Common myeloid progenitor, CD34-positive (primary cell): ENCODE measurements at regions not wholly inside any gene's neighbourhood (a gene's known extent, or its start where the extent isn't known, plus 50 kb on each side); places are given as distances from the start of the nearest gene placed in this dataset.

Experiments
- CTCF ChIA-PET: fragments of 350-600 bp; sonication (Branson Sonifier 250); formaldehyde crosslinking; loops from one replicate; lab custom pipeline; 2021; ENCODE audit warnings: antibody characterized with exemption; lab: Charles Lee
- POLR2A ChIA-PET: fragments of 350-600 bp; sonication (Branson Sonifier 250); formaldehyde crosslinking; loops from one replicate; lab custom pipeline; 2021; ENCODE audit warnings: antibody characterized with exemption; lab: Charles Lee
- DNase-seq, 3 donors: peaks; one replicate each; pipeline versions ENCODE4 v3.0.0 to v3.0.0-alpha.2; 2013
- H3K27ac ChIP-seq, 2 experiments: 1 replicate in 1 of 2; 2 replicates in 1 of 2; pipeline ENCODE4 v1.7.0; 2013; ENCODE audit warnings: inconsistent platforms in 2 of 2, low read length in 2 of 2, mild to moderate bottlenecking in 2 of 2, low read depth in 1 of 2, moderate library complexity in 1 of 2; ENCODE audit not compliant: severe bottlenecking in 2 of 2, insufficient read depth in 1 of 2, poor library complexity in 1 of 2
- H3K27me3 ChIP-seq, 5 experiments: replicated peaks in 2 of 5; 1 replicate in 3 of 5; 2 replicates in 2 of 5; pipeline versions ENCODE4 v1.6.1 to v1.7.0; 2013; ENCODE audit warnings: low read length in 4 of 5, mild to moderate bottlenecking in 2 of 5, moderate library complexity in 2 of 5, inconsistent platforms in 1 of 5; ENCODE audit not compliant: insufficient read depth in 5 of 5, control insufficient read depth in 4 of 5
- H3K36me3 ChIP-seq, 4 experiments: 1 replicate in 2 of 4; 2 replicates in 2 of 4; pipeline versions ENCODE4 v1.6.1 to v1.7.0; 2013; ENCODE audit warnings: low read length in 3 of 4, control low read depth in 1 of 4, mild to moderate bottlenecking in 1 of 4; ENCODE audit not compliant: control insufficient read depth in 4 of 4, insufficient read depth in 4 of 4
- H3K4me1 ChIP-seq, 4 experiments: 1 replicate in 3 of 4; 2 replicates in 1 of 4; pipeline versions ENCODE4 v1.6.1 to v1.7.1; 2013; ENCODE audit warnings: low read length in 3 of 4, mild to moderate bottlenecking in 3 of 4, control low read depth in 1 of 4, inconsistent platforms in 1 of 4, moderate library complexity in 1 of 4; ENCODE audit not compliant: control insufficient read depth in 4 of 4, insufficient read depth in 4 of 4; ENCODE audit errors: control extremely low read depth in 1 of 4
- H3K4me3 ChIP-seq, 7 experiments: 1 replicate in 4 of 7; 2 replicates in 3 of 7; pipeline versions ENCODE4 v1.5.1 to v1.7.0; 2013; ENCODE audit warnings: mild to moderate bottlenecking in 7 of 7, low read length in 6 of 7, moderate library complexity in 6 of 7, inconsistent platforms in 2 of 7, low read depth in 2 of 7, control low read depth in 1 of 7; ENCODE audit not compliant: insufficient read depth in 4 of 7, control insufficient read depth in 1 of 7; ENCODE audit errors: extremely low read depth in 1 of 7
- H3K9me3 ChIP-seq, 5 experiments: 1 replicate in 4 of 5; 2 replicates in 1 of 5; pipeline versions ENCODE4 v1.6.1 to v1.7.1; 2013; ENCODE audit warnings: low read length in 4 of 5, mild to moderate bottlenecking in 2 of 5, inconsistent platforms in 1 of 5, low read depth in 1 of 5, moderate library complexity in 1 of 5; ENCODE audit not compliant: control insufficient read depth in 4 of 5, insufficient read depth in 2 of 5; ENCODE audit errors: control extremely low read depth in 1 of 5
- WGBS: methylation state at CpG from one replicate; pipeline ENCODE4 v1.1.5; 2013; ENCODE audit not compliant: insufficient coverage; 5-methylcytosine and 5-hydroxymethylcytosine counted together

DNA sequence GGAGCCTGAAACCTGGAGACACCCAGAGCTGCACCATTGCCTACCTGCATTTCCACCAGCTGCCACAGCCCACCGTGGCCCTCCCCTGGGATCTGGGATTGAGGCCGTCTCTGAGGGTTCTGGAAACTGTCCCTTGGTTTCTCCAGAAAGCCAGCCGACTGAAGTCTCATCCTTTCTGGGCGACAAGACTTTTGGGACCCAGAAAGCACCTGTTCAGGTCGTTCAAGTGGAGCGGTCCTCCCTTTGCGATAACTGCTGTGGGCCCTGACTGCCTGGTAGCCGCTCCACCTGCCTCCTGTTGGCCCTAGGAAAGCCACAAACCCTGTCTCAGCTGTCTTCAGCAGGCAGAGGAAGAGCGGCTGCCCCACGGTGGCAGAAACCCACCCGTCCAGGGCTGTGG is 346.0 kb upstream of the MKI67 start:
- Histone ChIP-seq H3K27me3 (peaks cover 0 to 8% (median 0%) of the 10 kb centered on the region in 5 experiments), H3K36me3 (no peaks in the 10 kb centered on the region), H3K27ac (no peak overlapping the region), H3K4me3 (no peak overlapping the region), H3K4me1 (no peaks in the 10 kb centered on the region), H3K9me3 (no peaks in the 10 kb centered on the region)
- CTCF ChIA-PET, result no interaction called here
- DNase-seq, result no peak
- POLR2A ChIA-PET, result no interaction called here
- 92% methylated on average over 9 of the region's 11 CpGs for WGBS

DNA sequence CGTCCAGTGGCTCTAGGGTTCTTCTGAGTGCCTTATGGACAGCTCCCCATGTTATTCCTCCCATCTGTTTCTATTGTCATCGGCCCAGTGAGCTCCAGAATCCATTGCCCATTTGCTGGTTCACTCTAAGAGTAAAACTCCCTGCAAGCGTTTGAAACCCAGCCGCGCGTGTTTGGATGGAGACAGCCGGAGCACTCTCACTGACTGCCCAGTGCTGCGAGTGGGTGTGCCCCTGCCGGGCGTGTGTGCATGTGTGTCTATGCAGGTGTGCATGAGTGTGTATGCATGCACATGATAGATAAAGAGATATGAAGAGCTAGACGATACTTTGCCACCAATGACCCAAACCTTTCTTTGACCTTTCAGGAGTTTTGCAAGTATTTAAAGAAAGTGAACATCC is 347.2 kb upstream of the MKI67 start:
- Histone ChIP-seq H3K9me3 (no peaks in the 10 kb centered on the region), H3K36me3 (no peaks in the 10 kb centered on the region), H3K27me3 (peaks cover 0 to 11% (median 0%) of the 10 kb centered on the region in 5 experiments), H3K4me1 (no peaks in the 10 kb centered on the region), H3K4me3 (no peak overlapping the region), H3K27ac (no peak overlapping the region)
- 79% methylated on average over 10 of the region's 11 CpGs for WGBS
- no peak for DNase-seq
- ChIA-PET POLR2A (no interaction called here), CTCF (no interaction called here)

DNA sequence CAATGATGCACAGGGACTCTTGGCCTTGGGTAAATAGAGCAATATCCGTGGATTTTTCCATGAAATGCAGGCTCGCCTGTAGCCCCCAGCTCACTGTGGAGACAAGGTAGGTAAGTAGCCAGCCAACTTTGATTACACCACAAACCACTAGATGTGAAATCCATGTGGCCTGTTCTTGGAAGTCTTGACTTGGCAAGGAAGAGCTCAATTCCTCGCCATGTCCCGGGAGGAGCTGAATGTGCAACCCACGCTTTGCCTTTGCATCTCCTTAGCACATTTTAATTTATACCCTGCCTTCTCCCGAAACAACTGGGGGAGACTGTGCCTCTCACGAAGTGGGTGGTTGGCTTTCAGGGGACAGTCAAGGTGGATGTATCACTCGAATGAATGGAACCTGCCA is 347.7 kb upstream of the MKI67 start:
- no peak overlapping the region for H3K4me3 ChIP-seq
- no peaks in the 10 kb centered on the region for H3K9me3 ChIP-seq
- POLR2A ChIA-PET, result no interaction called here
- CTCF ChIA-PET, result no interaction called here
- DNase-seq, result no peak
- no peaks in the 10 kb centered on the region for H3K36me3 ChIP-seq
- H3K27me3 ChIP-seq, result peaks cover 0 to 16% (median 2%) of the 10 kb centered on the region in 5 experiments
- H3K4me1 ChIP-seq, result no peaks in the 10 kb centered on the region
- 92% methylated on average over 8 of the region's 8 CpGs for WGBS
- H3K27ac ChIP-seq, result no peak overlapping the region

DNA sequence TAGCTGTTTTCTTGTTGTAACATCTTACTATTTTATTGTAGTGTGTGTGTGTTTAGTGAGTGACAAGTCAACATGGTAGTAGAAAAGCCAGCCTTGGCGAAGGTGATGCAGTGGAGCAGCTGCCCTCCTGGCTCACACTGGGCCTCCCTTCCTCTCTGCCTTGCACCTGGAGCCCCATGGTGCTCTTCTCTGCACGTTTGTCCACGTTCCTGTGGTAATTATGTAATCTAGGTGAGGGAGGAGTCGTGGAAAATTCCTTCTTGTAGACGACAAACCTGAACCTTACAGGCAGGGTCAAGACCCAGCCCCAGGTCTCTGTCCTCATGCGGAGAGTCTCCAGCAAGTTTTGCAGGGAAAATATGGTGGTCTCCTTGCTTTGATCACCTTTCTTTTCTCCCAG is 348.3 kb upstream of the MKI67 start:
- Histone ChIP-seq H3K4me1 (no peaks in the 10 kb centered on the region), H3K9me3 (no peaks in the 10 kb centered on the region), H3K4me3 (no peak overlapping the region), H3K27me3 (peaks cover 0 to 20% (median 2%) of the 10 kb centered on the region in 5 experiments), H3K36me3 (no peaks in the 10 kb centered on the region), H3K27ac (no peak overlapping the region)
- ChIA-PET CTCF (no interaction called here), POLR2A (no interaction called here)
- WGBS, result 87% methylated on average over 6 of the region's 6 CpGs
- DNase-seq, result no peak

DNA sequence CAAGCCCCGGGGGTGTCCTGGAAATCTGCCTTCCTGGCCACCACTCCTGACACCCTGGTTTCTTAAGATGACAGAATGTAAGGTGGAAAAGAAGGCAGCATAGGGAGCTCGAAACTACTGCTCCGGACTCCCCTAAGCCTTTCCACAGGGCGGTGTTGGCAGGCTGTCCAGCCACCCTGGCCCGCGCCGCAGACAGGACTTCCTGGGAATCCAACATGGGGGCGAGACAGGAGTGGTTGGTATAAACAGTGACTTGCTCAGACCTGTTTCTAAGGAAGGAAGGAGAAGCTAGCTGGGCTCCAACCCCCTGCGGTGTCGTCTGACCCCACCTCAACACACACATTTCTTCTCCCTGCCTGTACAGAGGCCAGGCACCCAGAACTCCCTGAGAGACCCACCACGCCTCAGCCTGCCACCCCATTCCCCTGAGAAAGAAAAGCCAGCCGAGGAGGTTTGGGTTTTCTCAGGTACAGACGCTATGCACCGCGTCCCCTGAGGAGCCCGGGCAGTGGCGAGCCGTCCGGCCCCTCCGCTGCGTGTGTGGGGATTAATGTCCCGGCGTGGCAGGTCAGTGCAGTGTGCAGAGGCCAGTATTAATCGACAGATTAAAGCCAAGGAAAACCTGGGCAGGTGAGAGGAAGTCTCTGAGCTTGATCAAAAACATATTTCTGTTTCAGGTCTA is 349.6 kb upstream of the MKI67 start:
- H3K4me3 ChIP-seq, result no peak overlapping the region
- WGBS, result 95% methylated on average over 19 of the region's 24 CpGs
- H3K9me3 ChIP-seq, result no peaks in the 10 kb centered on the region
- ChIA-PET CTCF (no interaction called here), POLR2A (no interaction called here)
- no peak for DNase-seq
- H3K4me1 ChIP-seq, result no peaks in the 10 kb centered on the region
- peaks cover 0 to 29% (median 2%) of the 10 kb centered on the region in 5 experiments for H3K27me3 ChIP-seq
- no peak overlapping the region for H3K27ac ChIP-seq
- H3K36me3 ChIP-seq, result no peaks in the 10 kb centered on the region

DNA sequence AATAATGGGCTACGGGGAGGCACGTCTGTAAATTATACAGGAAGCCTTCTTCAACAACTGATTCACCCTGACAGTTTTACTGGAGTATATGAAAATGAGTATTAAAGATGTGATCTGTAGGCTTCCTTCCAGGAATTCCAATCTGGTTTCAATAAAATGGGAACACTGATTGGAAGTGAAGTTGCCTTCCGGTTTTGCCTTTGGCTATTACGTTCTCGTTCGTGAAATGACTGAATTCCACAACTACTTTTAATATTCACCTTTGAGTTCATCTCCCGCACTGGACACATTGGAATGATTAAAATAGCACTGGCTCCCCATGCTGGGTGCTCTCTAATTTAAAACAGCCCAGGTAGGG is 350.1 kb upstream of the MKI67 start:
- H3K9me3 ChIP-seq, result no peaks in the 10 kb centered on the region
- H3K27ac ChIP-seq, result no peak overlapping the region
- no peaks in the 10 kb centered on the region for H3K4me1 ChIP-seq
- DNase-seq, result no peak
- peaks cover 0 to 34% (median 2%) of the 10 kb centered on the region in 5 experiments for H3K27me3 ChIP-seq
- POLR2A ChIA-PET, result no interaction called here
- CTCF ChIA-PET, result no interaction called here
- no peaks in the 10 kb centered on the region for H3K36me3 ChIP-seq
- no peak overlapping the region for H3K4me3 ChIP-seq
- WGBS, result 92% methylated on average over 7 of the region's 7 CpGs

DNA sequence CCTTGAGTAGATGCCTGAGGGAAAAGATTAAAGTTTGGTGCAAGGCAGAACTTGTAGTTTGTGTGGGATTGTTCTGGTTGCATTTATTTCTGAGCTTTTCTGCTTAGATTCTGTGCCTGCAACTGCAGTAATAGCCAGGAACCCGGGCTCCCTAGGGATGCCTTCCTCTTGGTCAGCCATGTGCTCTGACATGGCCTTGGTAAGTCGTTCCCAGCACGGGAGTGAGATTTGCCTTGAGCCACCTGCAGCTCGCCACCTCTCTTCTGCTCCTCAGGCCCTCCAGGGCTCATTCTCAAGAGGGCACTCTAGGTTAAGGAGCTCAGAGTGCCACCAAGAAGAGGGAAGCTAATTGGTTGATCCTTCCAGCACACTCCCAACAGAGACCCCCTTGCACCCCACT is 350.6 kb upstream of the MKI67 start:
- Histone ChIP-seq H3K4me1 (no peaks in the 10 kb centered on the region), H3K27me3 (peaks cover 0 to 38% (median 2%) of the 10 kb centered on the region in 5 experiments), H3K36me3 (no peaks in the 10 kb centered on the region), H3K4me3 (no peak overlapping the region), H3K27ac (no peak overlapping the region), H3K9me3 (no peaks in the 10 kb centered on the region)
- ChIA-PET CTCF (no interaction called here), POLR2A (no interaction called here)
- 61% methylated on average over 4 of the region's 4 CpGs for WGBS
- DNase-seq, result no peak
